ENCODE measurements at regions not wholly inside any gene's neighbourhood (a gene's known extent, or its start where the extent isn't known, plus 50 kb on each side); places are given as distances from the start of the nearest gene placed in this dataset.
"Not testable (repeated sequence)": the region's sequence is repeated elsewhere in the genome, so short reads cannot be mapped to it uniquely, and the experiment has no call there.

DNA sequence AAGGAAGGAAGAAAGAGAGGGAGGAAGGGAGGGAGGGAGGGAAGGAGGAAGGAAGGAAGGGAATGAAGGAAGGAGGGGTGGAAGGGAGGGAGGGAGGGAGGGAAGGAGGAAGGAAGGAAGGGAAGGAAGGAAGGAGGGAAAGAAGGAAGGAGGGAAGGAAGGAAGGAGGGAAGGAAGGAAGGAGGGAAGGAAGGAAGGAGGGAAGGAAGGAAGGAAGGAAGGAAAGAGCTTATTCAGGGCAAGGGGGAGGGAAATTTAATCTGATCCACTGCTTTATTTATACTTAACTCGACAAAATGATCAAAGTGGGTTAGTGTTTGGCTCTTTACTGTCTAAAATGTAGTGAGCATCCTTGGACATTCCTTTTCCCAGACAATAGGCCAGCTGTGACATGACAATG is 985.2 kb upstream of the FANCL start:
- POLR2A ChIA-PET (ENCODE audit: partially characterized antibody); H4K91ac ChIP-seq (replicated peaks; ENCODE audit: insufficient read length, low read length); H3K27ac ChIP-seq (ENCODE audit: low read depth, low read length); H3K56ac ChIP-seq (replicated peaks; ENCODE audit: insufficient read length, low read depth, low read length); H4K5ac ChIP-seq (ENCODE audit: insufficient read length, low read depth, low read length); DNase-seq (ENCODE audit: low read depth in 1 of 2, low spot score in 2 of 2); H3K4me2 ChIP-seq (ENCODE audit: insufficient read depth in 1 of 2, low read depth in 2 of 2, low read length in 2 of 2); H2AFZ ChIP-seq (ENCODE audit: low read length); H2BK120ac ChIP-seq (replicated peaks; ENCODE audit: low read depth, low read length); H3K4ac ChIP-seq (replicated peaks; ENCODE audit: insufficient read length, low read depth, low read length); H3K79me2 ChIP-seq (ENCODE audit: control insufficient read depth in 1 of 2, insufficient read depth in 2 of 2, low read length in 2 of 2); H2BK5ac ChIP-seq (ENCODE audit: low read depth, low read length); H2BK20ac ChIP-seq (ENCODE audit: low read length); H2BK12ac ChIP-seq (ENCODE audit: low read depth, low read length); H3K23me2 ChIP-seq (ENCODE audit: low read depth, low read length); H3K4me3 ChIP-seq (ENCODE audit: extremely low read depth in 1 of 4, insufficient read depth in 2 of 4, low read depth in 3 of 4, low read length in 4 of 4); H3K18ac ChIP-seq (ENCODE audit: extremely low read depth, low read length); H3K9me3 ChIP-seq (ENCODE audit: insufficient read depth in 2 of 2, low read depth in 1 of 2, low read length in 1 of 2); H3K14ac ChIP-seq (ENCODE audit: insufficient read length); H2BK15ac ChIP-seq (ENCODE audit: low read length); CTCF ChIA-PET (ENCODE audit: partially characterized antibody); H3K36me3 ChIP-seq (ENCODE audit: control insufficient read depth in 2 of 4, insufficient read depth in 4 of 4, low read length in 3 of 4); H4K20me1 ChIP-seq (replicated peaks in 1 of 2; ENCODE audit: control insufficient read depth in 1 of 2, insufficient read depth in 2 of 2, low read length in 2 of 2); FAIRE-seq; H3K9ac ChIP-seq (replicated peaks in 1 of 4; ENCODE audit: extremely low read depth in 1 of 4, low read depth in 3 of 4, low read length in 3 of 4); H3K23ac ChIP-seq (ENCODE audit: insufficient read length); H2AK5ac ChIP-seq (ENCODE audit: low read depth, low read length); H3K27me3 ChIP-seq (replicated peaks in 1 of 4; ENCODE audit: control insufficient read depth in 3 of 4, extremely low read depth in 1 of 4, insufficient read depth in 3 of 4, low read length in 3 of 4); H3K4me1 ChIP-seq (replicated peaks in 1 of 4; ENCODE audit: control insufficient read depth in 3 of 4, insufficient read depth in 4 of 4, low read length in 3 of 4); H3K79me1 ChIP-seq (ENCODE audit: low read depth, low read length); H4K8ac ChIP-seq (ENCODE audit: extremely low read depth, insufficient read depth, low read length): not testable (repeated sequence)
- 75% methylated on average over 1 of the region's 1 CpG; no CpG with 5 or more reads in 1 of the 2 experiments for WGBS, 2 experiments (ENCODE audit: extremely low coverage in 1 of 2, insufficient coverage in 1 of 2, insufficient read length in 1 of 2, insufficient replicate concordance in 2 of 2, low coverage in 1 of 2, low lambda C conversion rate in 2 of 2, missing lambda C conversion rate in 1 of 2)
